ENCODE measurements at regions not wholly inside any gene's neighbourhood (a gene's known extent, or its start where the extent isn't known, plus 50 kb on each side); places are given as distances from the start of the nearest gene placed in this dataset.

DNA sequence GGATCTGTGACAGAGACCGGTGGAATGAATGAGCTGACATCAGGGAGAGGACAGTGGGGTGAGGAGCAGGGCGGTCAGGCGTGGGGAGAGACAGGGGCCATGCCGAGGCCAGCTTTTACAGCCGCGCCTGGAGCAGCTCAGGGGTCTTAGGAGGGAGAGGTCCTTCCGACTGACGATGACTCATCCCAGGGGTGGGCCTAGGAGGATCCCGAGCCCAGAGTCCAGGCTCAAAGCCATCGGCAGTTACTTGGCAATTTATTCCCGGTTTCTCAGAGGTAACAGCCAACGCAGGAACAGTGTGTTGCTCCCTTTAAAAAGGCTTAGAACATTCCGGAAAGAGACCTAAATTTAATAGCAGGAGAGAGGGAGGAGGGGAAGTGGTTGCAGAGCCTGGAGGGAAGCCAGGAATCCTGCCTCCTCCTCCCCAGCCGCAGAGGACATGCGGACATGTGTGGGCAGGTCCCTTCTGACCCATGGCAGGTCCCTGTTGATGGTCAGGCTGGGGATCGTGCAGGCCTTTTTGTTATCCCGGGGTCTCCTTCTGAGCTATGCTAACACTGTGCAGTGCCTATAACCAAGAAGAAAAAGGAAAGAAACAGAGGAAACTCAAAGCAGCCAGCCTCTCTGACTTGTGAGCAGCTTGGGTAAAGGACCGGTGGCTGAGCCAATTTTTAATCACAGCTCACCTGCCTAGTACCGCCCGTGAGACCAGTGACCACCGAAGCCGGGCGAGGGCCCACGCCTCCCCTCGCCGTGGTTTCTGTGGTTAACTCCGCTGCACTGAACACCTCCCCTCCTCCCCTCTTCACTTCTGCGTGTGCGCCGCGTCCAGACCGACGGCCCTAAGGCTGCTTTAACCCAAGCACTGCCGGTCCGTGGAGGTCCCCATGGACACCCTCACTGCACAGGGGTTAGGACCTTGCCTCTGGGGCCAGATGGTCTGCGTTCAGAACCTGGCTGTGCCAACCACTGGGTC is 392.4 kb upstream of the PROK2 start:
- Histone ChIP-seq H3K9me3 (ENCODE audit: control insufficient read depth, insufficient read depth, low read length) (no peaks in the 10 kb centered on the region), H3K4me3 (ENCODE audit: low read depth, low read length) (no peak overlapping the region), H3K4me1 (ENCODE audit: control insufficient read depth, insufficient read depth, low read length) (peaks cover 23% of the 10 kb centered on the region), H3K27me3 (ENCODE audit: control insufficient read depth, insufficient read depth, low read length) (peaks cover 3% of the 10 kb centered on the region), H3K27ac (ENCODE audit: low read depth, low read length) (peak overlapping the region; percentile 2), H3K36me3 (ENCODE audit: control insufficient read depth, insufficient read depth, low read length) (no peaks in the 10 kb centered on the region)
- DNase-seq (ENCODE audit: low read depth in 4 of 6, low spot score in 6 of 6), result peak in 1 of 6 donors; percentile 51
- 44% methylated on average over 35 of the region's 36 CpGs for WGBS (ENCODE audit: insufficient coverage)

DNA sequence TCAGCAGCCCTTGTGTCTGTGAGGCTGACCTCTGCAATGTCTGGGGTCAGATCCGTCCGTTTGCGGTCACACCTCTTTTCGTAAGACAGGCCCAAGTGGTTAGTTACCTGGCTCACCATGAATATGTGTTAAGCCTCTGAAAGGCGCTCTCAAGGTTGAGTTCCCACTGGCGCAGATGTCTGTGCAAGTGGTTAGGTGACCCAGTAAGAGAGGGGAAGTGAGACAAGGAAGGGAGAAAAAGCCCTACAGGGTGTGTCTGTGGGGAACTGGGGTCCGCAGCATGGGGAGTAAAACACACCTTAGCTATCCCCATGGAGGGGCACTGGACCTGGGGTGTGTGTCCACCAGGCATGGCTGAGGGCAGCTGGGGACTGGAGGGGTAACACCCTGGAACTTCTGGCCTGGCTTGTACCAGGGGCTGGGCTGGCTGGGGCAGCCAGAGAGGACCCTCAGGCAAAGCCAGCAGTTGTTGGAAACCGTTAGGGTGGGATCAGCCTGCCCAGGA is 391.6 kb upstream of the PROK2 start:
- Histone ChIP-seq H3K36me3 (ENCODE audit: control insufficient read depth, insufficient read depth, low read length) (no peaks in the 10 kb centered on the region), H3K4me3 (ENCODE audit: low read depth, low read length) (no peak overlapping the region), H3K4me1 (ENCODE audit: control insufficient read depth, insufficient read depth, low read length) (peaks cover 31% of the 10 kb centered on the region), H3K27me3 (ENCODE audit: control insufficient read depth, insufficient read depth, low read length) (peaks cover 3% of the 10 kb centered on the region), H3K27ac (ENCODE audit: low read depth, low read length) (no peak overlapping the region), H3K9me3 (ENCODE audit: control insufficient read depth, insufficient read depth, low read length) (no peaks in the 10 kb centered on the region)
- no peak for DNase-seq (ENCODE audit: low read depth in 4 of 6, low spot score in 6 of 6)
- 80% methylated on average over 8 of the region's 8 CpGs for WGBS (ENCODE audit: insufficient coverage)

DNA sequence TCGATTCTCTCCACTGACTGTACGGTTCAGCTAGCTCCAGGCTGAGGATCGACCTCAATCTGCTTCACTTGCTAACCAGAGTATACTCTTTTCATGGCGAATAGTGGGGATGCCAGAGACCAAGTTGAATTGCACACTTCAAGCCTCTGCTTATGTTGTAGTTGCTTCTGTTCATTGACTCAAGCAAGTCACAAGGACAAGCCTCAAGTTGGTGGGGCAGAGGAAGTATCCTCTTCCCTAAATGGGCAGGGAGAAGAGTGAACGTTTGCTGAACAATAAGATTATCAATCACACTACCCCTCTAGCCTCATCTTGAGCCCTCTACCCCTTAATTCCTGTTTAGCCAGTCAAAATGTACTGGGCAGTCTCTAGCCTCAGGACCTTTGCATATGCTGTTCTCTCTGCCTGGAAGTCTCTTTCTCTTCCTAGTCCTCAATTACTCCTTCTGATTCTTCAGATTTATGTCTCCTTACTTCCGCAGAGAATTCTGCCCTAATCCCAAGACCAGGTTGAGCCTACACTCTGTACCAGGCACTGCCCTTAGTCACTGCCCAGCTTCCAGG is 390.4 kb upstream of the PROK2 start:
- H3K4me3 ChIP-seq (ENCODE audit: low read depth, low read length), result no peak overlapping the region
- H3K9me3 ChIP-seq (ENCODE audit: control insufficient read depth, insufficient read depth, low read length), result no peaks in the 10 kb centered on the region
- DNase-seq (ENCODE audit: low read depth in 4 of 6, low spot score in 6 of 6), result no peak
- 100% methylated on average over 1 of the region's 6 CpGs for WGBS (ENCODE audit: insufficient coverage)
- H3K27me3 ChIP-seq (ENCODE audit: control insufficient read depth, insufficient read depth, low read length), result peaks cover 3% of the 10 kb centered on the region
- H3K36me3 ChIP-seq (ENCODE audit: control insufficient read depth, insufficient read depth, low read length), result no peaks in the 10 kb centered on the region
- no peak overlapping the region for H3K27ac ChIP-seq (ENCODE audit: low read depth, low read length)
- H3K4me1 ChIP-seq (ENCODE audit: control insufficient read depth, insufficient read depth, low read length), result peaks cover 31% of the 10 kb centered on the region

DNA sequence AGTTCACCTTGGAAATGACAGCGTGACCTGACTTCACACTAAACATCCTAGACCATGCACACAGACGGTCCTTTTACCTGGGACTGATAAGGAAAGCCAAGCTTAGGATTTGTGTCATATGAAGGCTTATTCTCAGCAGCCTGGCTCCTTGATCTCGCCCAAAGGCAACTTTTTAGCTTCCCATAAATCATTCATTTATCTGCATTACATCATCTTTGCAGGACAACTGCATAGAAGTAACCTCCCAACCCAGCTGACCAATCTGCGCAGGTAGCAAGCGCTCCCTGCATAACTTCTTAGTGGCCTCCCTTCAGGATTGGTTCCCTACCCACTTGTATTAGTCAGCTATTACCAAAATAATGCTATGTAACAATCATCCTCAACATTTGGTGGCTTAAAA is 389.9 kb upstream of the PROK2 start:
- Histone ChIP-seq H3K36me3 (ENCODE audit: control insufficient read depth, insufficient read depth, low read length) (no peaks in the 10 kb centered on the region), H3K9me3 (ENCODE audit: control insufficient read depth, insufficient read depth, low read length) (no peaks in the 10 kb centered on the region), H3K4me1 (ENCODE audit: control insufficient read depth, insufficient read depth, low read length) (peaks cover 31% of the 10 kb centered on the region), H3K27me3 (ENCODE audit: control insufficient read depth, insufficient read depth, low read length) (peaks cover 3% of the 10 kb centered on the region), H3K27ac (ENCODE audit: low read depth, low read length) (no peak overlapping the region), H3K4me3 (ENCODE audit: low read depth, low read length) (no peak overlapping the region)
- WGBS (ENCODE audit: insufficient coverage), result 77% methylated on average over 3 of the region's 5 CpGs
- no peak for DNase-seq (ENCODE audit: low read depth in 4 of 6, low spot score in 6 of 6)

DNA sequence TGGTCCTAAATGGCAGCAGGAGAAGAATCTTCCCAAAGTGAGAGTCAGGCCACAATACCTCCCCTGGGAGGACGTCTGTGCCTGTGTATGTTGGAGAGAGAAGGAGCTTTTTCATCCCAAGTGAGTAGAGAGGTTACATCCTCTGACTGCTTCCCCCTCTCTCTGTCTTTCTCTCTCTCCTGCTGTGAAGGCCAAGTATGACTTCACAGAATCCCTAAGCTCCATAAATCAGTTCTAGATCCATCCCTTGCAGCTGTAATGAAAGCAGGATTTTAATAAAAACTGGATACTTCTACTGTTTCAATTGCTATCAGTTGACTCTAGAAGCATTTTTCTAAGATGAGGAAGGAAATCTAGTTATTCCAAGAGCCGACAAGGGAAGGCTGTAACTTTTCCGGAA is 389.1 kb upstream of the PROK2 start:
- H3K4me1 ChIP-seq (ENCODE audit: control insufficient read depth, insufficient read depth, low read length), result peaks cover 31% of the 10 kb centered on the region
- H3K36me3 ChIP-seq (ENCODE audit: control insufficient read depth, insufficient read depth, low read length), result no peaks in the 10 kb centered on the region
- H3K27ac ChIP-seq (ENCODE audit: low read depth, low read length), result no peak overlapping the region
- no peak for DNase-seq (ENCODE audit: low read depth in 4 of 6, low spot score in 6 of 6)
- no peak overlapping the region for H3K4me3 ChIP-seq (ENCODE audit: low read depth, low read length)
- H3K9me3 ChIP-seq (ENCODE audit: control insufficient read depth, insufficient read depth, low read length), result peaks cover 1% of the 10 kb centered on the region
- H3K27me3 ChIP-seq (ENCODE audit: control insufficient read depth, insufficient read depth, low read length), result peaks cover 3% of the 10 kb centered on the region
- 100% methylated on average over 1 of the region's 3 CpGs for WGBS (ENCODE audit: insufficient coverage)

DNA sequence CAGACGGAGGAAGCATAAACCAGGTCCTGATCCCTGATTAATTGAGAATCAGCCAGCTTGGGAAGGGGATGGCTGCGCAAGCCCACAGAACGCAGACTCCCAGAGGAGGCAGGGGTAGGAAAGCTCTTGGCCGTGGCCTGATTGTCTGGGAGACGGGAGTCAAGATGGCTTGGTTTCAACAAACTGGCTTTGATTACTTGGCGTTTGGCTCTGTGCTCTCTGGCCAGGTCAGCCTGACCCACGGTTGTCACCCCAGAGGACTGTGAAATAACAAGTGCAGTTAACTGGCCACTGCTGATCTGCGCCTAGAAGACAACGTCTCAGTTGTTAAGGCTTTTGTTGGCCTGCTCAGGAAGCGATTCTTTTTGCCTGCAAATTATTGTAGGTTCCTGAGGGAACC is 387.0 kb upstream of the PROK2 start:
- Histone ChIP-seq H3K27ac (ENCODE audit: low read depth, low read length) (peak overlapping the region; percentile 76), H3K4me3 (ENCODE audit: low read depth, low read length) (no peak overlapping the region), H3K9me3 (ENCODE audit: control insufficient read depth, insufficient read depth, low read length) (peaks cover 3% of the 10 kb centered on the region), H3K4me1 (ENCODE audit: control insufficient read depth, insufficient read depth, low read length) (peaks cover 20% of the 10 kb centered on the region), H3K36me3 (ENCODE audit: control insufficient read depth, insufficient read depth, low read length) (no peaks in the 10 kb centered on the region), H3K27me3 (ENCODE audit: control insufficient read depth, insufficient read depth, low read length) (no peaks in the 10 kb centered on the region)
- WGBS (ENCODE audit: insufficient coverage), result 29% methylated on average over 10 of the region's 10 CpGs
- peak in 2 of 6 donors; percentile 43 to 68 for DNase-seq (ENCODE audit: low read depth in 4 of 6, low spot score in 6 of 6)

DNA sequence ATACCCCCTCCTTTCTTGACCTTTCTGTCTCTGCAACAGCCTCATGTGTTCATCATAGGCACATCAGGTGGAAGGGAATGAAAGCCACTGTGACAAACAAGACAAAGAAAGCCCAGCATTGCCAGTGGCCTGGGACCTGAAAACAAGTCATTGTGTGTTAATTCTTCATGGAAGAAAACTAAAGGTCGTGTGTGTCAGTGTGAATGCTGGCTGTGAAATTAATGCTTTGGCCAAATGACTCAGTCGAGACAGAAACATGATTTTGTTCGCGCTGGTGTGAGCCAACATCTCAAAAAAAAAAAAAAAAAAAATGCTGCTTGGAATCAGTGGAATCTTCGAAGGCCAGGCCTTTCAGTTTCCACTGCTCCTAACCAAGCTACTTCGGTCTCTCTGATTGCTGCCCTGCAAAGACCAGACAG is 386.5 kb upstream of the PROK2 start:
- Histone ChIP-seq H3K27me3 (ENCODE audit: control insufficient read depth, insufficient read depth, low read length) (no peaks in the 10 kb centered on the region), H3K4me1 (ENCODE audit: control insufficient read depth, insufficient read depth, low read length) (peaks cover 16% of the 10 kb centered on the region), H3K4me3 (ENCODE audit: low read depth, low read length) (no peak overlapping the region), H3K9me3 (ENCODE audit: control insufficient read depth, insufficient read depth, low read length) (peaks cover 3% of the 10 kb centered on the region), H3K27ac (ENCODE audit: low read depth, low read length) (peak overlapping the region; percentile 76), H3K36me3 (ENCODE audit: control insufficient read depth, insufficient read depth, low read length) (no peaks in the 10 kb centered on the region)
- WGBS (ENCODE audit: insufficient coverage), result 44% methylated on average over 1 of the region's 6 CpGs
- DNase-seq (ENCODE audit: low read depth in 4 of 6, low spot score in 6 of 6), result peak in 2 of 6 donors; percentile 32 to 47

DNA sequence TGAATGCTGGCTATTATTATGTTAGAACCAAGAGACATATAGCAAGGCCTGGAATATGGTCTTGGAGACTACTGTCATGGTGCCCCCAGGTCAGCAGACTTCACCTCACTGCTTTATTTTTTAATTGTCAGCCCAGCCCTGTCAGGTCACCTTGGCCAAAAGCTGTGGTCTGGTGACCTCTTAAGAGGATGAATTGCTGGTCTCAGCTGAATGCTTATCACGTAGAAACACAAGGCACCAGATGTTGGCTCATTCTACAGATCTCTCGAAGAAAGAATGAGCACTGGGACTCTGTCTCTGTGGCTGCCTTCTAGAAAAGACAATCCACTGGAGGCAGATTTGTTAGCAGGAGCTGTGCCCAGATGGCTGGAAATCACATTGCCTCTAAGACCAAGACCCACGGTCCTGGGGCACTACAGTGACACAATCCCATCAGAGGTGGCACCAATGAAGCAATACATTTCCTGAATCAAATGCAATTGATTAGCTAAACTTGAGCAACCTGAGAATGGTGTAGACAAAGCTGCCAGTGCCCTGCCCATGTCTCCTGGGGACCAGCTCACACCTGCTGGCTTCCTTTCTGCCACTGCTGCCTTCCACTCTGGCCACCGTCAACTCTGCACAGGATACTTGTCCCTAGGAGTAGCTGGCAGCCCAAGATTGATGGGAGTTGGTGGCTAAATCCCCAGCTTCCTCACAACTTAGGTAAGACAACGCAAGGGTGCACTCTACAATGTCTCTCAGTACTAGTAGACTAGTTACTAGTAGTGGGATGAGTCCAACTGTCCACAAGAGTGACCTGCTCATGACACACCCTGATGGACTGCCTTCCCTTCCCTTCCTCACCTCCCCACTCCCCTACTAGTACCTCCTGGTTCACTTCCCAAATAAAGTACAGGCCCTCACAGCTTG is 384.9 kb upstream of the PROK2 start:
- 68% methylated on average over 3 of the region's 5 CpGs for WGBS (ENCODE audit: insufficient coverage)
- no peak for DNase-seq (ENCODE audit: low read depth in 4 of 6, low spot score in 6 of 6)
- Histone ChIP-seq H3K27ac (ENCODE audit: low read depth, low read length) (no peak overlapping the region), H3K4me3 (ENCODE audit: low read depth, low read length) (no peak overlapping the region), H3K4me1 (ENCODE audit: control insufficient read depth, insufficient read depth, low read length) (peaks cover 16% of the 10 kb centered on the region), H3K27me3 (ENCODE audit: control insufficient read depth, insufficient read depth, low read length) (no peaks in the 10 kb centered on the region), H3K36me3 (ENCODE audit: control insufficient read depth, insufficient read depth, low read length) (no peaks in the 10 kb centered on the region), H3K9me3 (ENCODE audit: control insufficient read depth, insufficient read depth, low read length) (peaks cover 3% of the 10 kb centered on the region)

DNA sequence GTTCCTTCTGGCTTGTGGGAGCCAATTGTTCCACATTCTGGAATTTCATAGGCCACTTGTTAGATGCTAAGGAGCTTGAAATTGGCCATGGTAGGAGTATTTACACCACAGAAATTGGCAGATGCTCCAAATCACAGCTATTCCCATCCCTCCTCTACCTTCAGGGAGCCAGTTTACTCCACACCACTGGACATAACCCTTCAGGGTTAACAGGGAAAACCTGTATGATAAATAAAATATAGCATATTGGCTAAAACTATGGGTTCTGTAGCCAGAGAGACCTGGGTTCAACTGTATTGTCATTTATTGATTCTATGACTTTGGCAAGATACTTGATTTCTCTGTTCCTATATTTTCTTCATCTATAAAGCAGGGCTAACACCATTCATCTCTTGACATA is 384.2 kb upstream of the PROK2 start:
- H3K27me3 ChIP-seq (ENCODE audit: control insufficient read depth, insufficient read depth, low read length), result no peaks in the 10 kb centered on the region
- no peak for DNase-seq (ENCODE audit: low read depth in 4 of 6, low spot score in 6 of 6)
- no peak overlapping the region for H3K27ac ChIP-seq (ENCODE audit: low read depth, low read length)
- H3K4me1 ChIP-seq (ENCODE audit: control insufficient read depth, insufficient read depth, low read length), result peaks cover 16% of the 10 kb centered on the region
- no peaks in the 10 kb centered on the region for H3K36me3 ChIP-seq (ENCODE audit: control insufficient read depth, insufficient read depth, low read length)
- peaks cover 3% of the 10 kb centered on the region for H3K9me3 ChIP-seq (ENCODE audit: control insufficient read depth, insufficient read depth, low read length)
- no peak overlapping the region for H3K4me3 ChIP-seq (ENCODE audit: low read depth, low read length)
